Spinal cord (tissue), 9 donors: ENCODE measurements at regions not wholly inside any gene's neighbourhood (a gene's known extent, or its start where the extent isn't known, plus 50 kb on each side); places are given as distances from the start of the nearest gene placed in this dataset.
A peak's percentile ranks its signal among the peaks of the same experiment; 100 is the strongest.

ENCODE experiments used
- DNase-seq, 6 donors: peaks; one replicate each; pipeline versions ENCODE4 v3.0.0 to v3.0.0-alpha.2; 2013 to 2015; ENCODE audit warnings: low spot score in 6 of 6, low read depth in 4 of 6
- H3K27ac ChIP-seq: one replicate; pipeline ENCODE4 v1.5.1; 2013; ENCODE audit warnings: low read depth, low read length, control low read depth
- H3K27me3 ChIP-seq: one replicate; pipeline ENCODE4 v1.6.1; 2013; ENCODE audit warnings: low read length; ENCODE audit not compliant: control insufficient read depth, insufficient read depth
- H3K36me3 ChIP-seq: one replicate; pipeline ENCODE4 v1.6.1; 2013; ENCODE audit warnings: low read length; ENCODE audit not compliant: control insufficient read depth, insufficient read depth
- H3K4me1 ChIP-seq: one replicate; pipeline ENCODE4 v1.6.1; 2013; ENCODE audit warnings: low read length; ENCODE audit not compliant: control insufficient read depth, insufficient read depth
- H3K4me3 ChIP-seq: one replicate; pipeline ENCODE4 v1.5.1; 2013; ENCODE audit warnings: low read depth, low read length, control low read depth
- H3K9me3 ChIP-seq: one replicate; pipeline ENCODE4 v1.6.1; 2013; ENCODE audit warnings: low read length; ENCODE audit not compliant: control insufficient read depth, insufficient read depth
- WGBS: methylation state at CpG from one replicate; pipeline ENCODE4 v1.1.5; 2013; ENCODE audit warnings: missing lambda C conversion rate; ENCODE audit not compliant: insufficient coverage; 5-methylcytosine and 5-hydroxymethylcytosine counted together
- donor health status: healthy.

DNA sequence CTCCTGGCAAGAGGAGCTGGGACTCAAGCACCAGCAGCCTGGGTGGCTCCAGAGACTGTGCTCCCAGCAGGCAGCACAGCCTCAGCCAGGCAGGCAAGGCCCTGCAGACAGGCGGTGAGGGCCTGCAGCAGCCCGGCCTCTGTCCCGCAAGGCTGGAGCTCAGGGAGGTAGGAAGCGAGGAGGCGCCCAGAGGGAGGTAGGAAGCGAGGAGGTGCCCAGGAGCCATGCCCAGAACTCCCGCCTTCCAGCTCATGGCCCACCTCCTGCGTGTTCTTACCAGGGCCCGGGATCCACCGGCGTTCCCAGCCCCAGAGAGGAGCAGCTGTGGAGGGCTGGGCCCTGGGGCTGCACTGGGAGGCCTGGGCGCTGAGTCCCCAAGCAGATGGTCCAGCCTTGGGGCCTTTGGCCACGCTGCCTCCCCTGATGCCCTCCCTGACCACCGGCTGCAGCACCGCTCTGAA is 133.1 kb downstream of the HMX1 start:
- WGBS = 90% methylated on average over 14 of the region's 15 CpGs
- Histone ChIP-seq H3K4me3 (no peak overlapping the region), H3K27ac (no peak overlapping the region), H3K9me3 (no peaks in the 10 kb centered on the region), H3K4me1 (peaks cover 35% of the 10 kb centered on the region), H3K27me3 (no peaks in the 10 kb centered on the region), H3K36me3 (no peaks in the 10 kb centered on the region)
- no peak for DNase-seq

DNA sequence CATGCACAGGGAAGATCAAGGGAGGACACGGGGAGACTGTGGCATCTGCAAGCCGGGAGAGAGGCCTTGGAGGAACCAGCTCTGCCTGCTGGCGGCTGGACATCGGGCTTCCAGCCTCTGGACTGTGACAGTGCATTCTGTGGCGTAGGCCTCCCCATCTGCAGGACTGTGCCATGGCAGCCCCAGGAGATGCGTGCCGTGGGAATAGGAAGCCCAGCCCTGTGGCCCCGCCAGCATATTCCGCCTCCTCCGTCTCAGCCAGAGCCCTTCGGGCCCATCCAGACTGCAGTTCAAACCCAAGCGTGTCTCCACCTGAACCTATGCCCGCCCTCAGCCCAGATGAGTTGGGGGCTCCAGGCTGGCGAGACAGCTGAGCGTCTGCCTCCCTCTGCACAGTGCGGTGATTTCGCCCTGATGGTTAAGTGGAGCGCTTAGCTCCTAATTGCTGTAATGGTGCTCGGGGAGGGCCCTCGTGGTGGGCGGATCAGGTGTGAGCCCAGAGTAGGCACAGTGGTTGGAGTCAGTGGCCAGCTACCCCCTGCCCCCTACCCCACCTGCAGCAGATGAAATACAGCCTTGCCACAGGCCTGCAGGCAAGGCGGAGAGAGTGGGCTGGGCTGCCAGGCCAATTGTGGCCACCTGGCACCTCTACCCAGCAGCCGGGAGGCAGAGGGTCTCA is 133.9 kb downstream of the HMX1 start:
- peak in 1 of 6 donors; percentile 47 for DNase-seq
- Histone ChIP-seq H3K9me3 (no peaks in the 10 kb centered on the region), H3K36me3 (no peaks in the 10 kb centered on the region), H3K4me3 (no peak overlapping the region), H3K27me3 (no peaks in the 10 kb centered on the region), H3K27ac (no peak overlapping the region), H3K4me1 (peaks cover 35% of the 10 kb centered on the region)
- 78% methylated on average over 22 of the region's 23 CpGs for WGBS

DNA sequence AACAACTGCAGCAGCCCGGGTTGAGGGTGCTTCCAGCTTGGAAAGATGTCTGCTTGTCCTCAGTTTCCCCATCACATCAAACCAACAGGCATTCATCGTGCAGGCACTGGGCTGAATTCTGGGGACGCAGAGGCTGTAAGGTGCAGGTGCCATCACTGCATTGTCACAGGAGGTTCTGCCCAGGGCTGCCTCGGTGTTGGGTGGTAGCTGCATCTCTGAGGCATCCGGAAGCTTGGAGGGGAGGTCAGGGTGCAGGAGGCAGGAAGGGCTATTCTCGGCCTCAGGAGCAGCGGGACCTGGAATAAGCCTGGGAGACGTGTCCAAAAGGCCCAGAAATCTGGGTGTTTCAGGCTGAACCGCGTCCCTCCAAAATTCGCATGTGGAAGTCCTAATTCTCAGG is 134.6 kb downstream of the HMX1 start:
- no peak for DNase-seq
- WGBS = 91% methylated on average over 11 of the region's 11 CpGs

DNA sequence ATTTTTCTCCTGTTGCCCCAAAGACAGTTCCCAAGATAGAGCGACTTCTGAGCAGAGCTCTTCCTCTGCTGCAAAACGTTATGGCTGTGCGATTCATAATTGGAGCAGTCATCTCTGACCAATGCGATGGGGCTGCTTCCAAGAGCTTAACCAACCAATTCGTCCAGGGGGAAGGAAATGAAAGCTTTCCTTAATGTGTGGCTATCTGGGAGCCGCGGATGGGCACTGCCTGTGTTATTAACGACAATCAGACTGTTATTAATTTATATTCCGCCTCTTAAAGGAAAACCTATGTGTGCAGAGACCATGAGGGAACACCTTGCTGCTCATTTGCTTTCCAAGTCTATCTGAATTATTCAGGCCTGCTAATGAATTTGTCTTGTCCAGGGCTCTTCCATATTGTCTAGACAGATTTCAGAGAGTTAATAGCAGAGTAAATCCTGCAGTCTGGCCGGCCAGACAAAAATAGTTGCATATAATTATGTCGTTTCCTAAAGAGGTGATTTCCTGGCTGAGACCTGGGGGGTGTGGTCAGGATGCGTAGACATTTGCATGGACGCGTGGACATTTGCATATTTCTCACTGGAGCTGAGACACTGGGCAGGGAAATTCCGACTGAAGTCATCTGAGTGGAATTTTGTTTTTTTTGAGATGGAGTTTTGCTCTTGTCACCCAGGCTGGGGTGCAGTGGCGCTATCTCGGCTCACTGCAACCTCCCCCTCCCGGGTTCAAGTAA is 135.4 kb downstream of the HMX1 start:
- WGBS = 74% methylated on average over 9 of the region's 18 CpGs
- Histone ChIP-seq H3K36me3 (no peaks in the 10 kb centered on the region), H3K27ac (no peak overlapping the region), H3K4me1 (peaks cover 35% of the 10 kb centered on the region), H3K27me3 (no peaks in the 10 kb centered on the region), H3K9me3 (no peaks in the 10 kb centered on the region), H3K4me3 (no peak overlapping the region)
- DNase-seq = peak in 1 of 6 donors; percentile 63

More for the DNA sequence above, 134.6 kb downstream of the HMX1 start:
- Histone ChIP-seq H3K9me3 (no peaks in the 10 kb centered on the region), H3K27ac (no peak overlapping the region), H3K4me3 (no peak overlapping the region), H3K36me3 (no peaks in the 10 kb centered on the region), H3K27me3 (no peaks in the 10 kb centered on the region), H3K4me1 (peaks cover 35% of the 10 kb centered on the region)

DNA sequence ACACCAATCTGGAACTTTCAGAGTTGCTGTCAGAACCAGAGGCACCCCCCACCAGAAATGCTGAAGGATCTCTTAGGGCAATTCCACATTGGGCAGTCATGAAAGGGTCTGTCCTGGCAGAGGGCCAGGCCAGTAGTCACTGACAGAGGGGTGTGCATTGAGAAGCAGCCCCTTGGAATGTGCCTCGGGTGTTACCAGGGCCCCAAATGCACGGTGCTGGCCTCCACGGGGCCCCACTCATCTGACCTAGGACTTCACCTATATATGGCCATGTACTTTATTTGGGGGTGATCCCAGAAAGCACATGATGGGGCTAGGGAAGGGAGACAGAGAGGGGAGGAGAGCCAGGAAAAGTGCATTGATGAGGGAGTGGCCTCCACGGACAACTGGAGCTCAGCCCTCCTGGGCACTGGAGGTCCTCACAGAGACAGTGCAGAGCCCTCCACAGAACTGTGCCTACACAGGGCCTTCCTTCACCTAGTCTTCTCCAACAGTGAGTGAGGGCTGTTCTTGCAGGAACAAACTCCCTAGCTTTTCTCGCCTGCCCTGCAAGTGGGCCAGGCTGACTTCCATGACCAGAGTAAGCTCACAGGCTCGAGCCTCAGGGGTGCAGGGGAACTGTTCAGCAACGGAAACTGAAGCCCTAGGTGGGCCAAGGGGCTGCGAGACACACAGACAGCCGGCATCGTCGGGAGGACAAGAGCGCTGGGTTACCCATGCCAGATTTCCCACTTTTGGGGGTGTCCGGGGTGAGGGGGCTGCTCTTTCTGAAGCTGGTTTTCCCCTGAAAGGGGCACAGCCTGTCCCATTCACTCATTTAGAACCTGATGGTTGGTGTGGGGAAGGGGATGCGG is 136.2 kb downstream of the HMX1 start:
- no peak for DNase-seq
- Histone ChIP-seq H3K4me3 (no peak overlapping the region), H3K36me3 (no peaks in the 10 kb centered on the region), H3K9me3 (no peaks in the 10 kb centered on the region), H3K27ac (no peak overlapping the region), H3K27me3 (no peaks in the 10 kb centered on the region), H3K4me1 (peaks cover 29% of the 10 kb centered on the region)
- WGBS = 86% methylated on average over 13 of the region's 14 CpGs

DNA sequence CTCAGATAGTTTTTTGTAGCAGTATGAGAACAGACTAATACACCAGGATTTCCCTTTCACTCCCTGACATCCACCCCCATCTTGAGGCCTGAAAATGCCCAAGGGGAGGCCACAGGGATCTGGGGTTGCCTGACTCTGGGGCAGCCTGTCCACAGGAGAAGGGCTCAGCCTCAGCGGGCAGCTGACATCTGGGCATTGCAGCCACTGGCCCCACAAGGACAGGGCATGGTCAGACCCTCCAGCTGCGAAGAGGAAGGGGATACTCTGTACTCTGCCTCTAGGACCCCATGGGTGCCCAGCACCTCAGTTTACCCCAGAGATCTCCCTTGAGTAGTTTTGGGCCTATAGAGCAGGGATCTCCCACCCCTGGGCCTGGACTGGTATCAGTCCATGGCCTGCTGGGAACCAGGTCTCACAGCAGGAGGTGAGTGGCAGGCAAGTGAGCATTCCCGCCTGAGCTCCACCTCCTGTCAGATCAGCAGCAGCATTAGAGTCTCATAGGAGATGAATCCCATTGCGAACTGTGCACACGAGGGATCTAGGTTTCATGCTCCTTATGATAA is 138.9 kb downstream of the HMX1 start:
- WGBS = 100% methylated on average over 3 of the region's 5 CpGs
- no peak for DNase-seq
- H3K9me3 ChIP-seq = no peaks in the 10 kb centered on the region
- no peak overlapping the region for H3K27ac ChIP-seq
- no peaks in the 10 kb centered on the region for H3K27me3 ChIP-seq
- H3K36me3 ChIP-seq = no peaks in the 10 kb centered on the region
- no peak overlapping the region for H3K4me3 ChIP-seq
- peaks cover 2% of the 10 kb centered on the region for H3K4me1 ChIP-seq

DNA sequence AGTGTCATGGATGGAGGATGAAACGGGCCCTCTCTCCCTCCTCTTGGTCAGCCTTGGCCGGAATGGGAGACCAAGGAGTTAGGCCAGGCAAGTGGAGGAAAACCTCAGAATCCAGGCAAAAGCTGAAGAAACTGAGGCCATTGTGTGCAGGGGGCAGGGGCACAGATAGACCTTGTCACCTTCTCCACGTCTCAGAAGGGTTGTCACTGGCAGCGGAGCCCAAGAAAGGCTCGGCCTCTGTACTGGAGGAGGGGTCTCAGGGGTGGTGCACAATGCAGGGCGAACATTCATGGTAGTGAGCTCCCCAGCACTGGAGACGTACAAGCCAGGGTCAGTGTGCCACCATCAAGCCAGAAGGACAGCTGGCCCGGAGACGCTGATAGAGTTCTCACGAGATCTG is 139.5 kb downstream of the CPZ start:
- 78% methylated on average over 9 of the region's 10 CpGs for WGBS
- H3K27me3 ChIP-seq = no peaks in the 10 kb centered on the region
- no peaks in the 10 kb centered on the region for H3K9me3 ChIP-seq
- H3K36me3 ChIP-seq = no peaks in the 10 kb centered on the region
- H3K4me1 ChIP-seq = no peaks in the 10 kb centered on the region
- no peak for DNase-seq
- H3K4me3 ChIP-seq = no peak overlapping the region
- no peak overlapping the region for H3K27ac ChIP-seq

DNA sequence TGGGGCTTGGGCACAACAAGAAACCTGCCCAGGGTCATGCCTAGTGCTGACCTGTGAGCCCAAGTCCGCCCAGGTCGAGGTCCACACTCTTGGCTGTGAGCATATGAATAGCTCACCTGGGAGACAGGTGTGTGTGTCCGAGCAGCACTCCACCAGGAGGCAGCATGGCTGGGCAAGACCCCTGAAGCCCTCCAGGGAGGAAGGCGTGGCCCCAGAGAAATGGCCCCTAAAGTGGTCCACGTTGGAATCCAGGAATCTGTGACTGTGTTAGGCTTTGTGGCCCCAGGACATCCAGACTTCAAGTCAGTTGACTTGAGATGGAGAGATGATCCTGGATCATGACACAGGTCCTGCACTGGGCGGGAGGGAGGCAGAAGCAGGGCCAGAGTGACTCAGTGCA is 138.8 kb downstream of the CPZ start:
- H3K27me3 ChIP-seq = no peaks in the 10 kb centered on the region
- no peak overlapping the region for H3K4me3 ChIP-seq
- 81% methylated on average over 6 of the region's 6 CpGs for WGBS
- no peaks in the 10 kb centered on the region for H3K9me3 ChIP-seq
- DNase-seq = no peak
- H3K36me3 ChIP-seq = no peaks in the 10 kb centered on the region
- no peak overlapping the region for H3K27ac ChIP-seq
- H3K4me1 ChIP-seq = no peaks in the 10 kb centered on the region

DNA sequence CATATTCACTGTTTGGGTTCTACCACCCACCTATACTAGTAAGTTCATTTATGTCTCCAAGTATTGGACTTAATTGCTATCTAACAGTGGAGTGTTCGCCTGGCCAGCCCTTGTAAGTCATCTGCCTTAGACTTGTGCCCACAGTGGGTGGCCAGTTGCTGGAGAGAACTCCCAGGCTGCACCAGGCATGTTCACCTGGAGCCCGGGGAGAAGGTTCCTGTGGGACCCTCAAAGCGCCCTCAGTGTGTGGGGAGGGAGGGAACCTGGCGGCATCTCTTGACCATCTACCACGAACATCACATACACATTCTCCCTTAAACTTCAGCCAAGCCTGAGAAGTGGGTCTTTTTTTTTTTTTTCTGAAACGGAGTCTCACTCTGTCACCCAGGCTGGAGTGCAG is 138.1 kb downstream of the CPZ start:
- no peak overlapping the region for H3K4me3 ChIP-seq
- no peak for DNase-seq
- 90% methylated on average over 2 of the region's 6 CpGs for WGBS

More for the DNA sequence above, 138.1 kb downstream of the CPZ start:
- no peak overlapping the region for H3K27ac ChIP-seq
- H3K4me1 ChIP-seq = no peaks in the 10 kb centered on the region
- H3K27me3 ChIP-seq = no peaks in the 10 kb centered on the region
- no peaks in the 10 kb centered on the region for H3K36me3 ChIP-seq
- no peaks in the 10 kb centered on the region for H3K9me3 ChIP-seq
